Cortex of kidney (tissue), 1 donor: ENCODE measurements at regions not wholly inside any gene's neighbourhood (a gene's known extent, or its start where the extent isn't known, plus 50 kb on each side); places are given as distances from the start of the nearest gene placed in this dataset.

Source experiments
- DNase-seq: peaks from one replicate; lab custom pipeline; 2025; lab: John Stamatoyannopoulos, UW

GRCh38 chr14:98957211-98958047 lies 314.6 kb downstream of the BCL11B start:
- DNase-seq, result no peak

GRCh38 chr14:98958048-98958631 lies 313.9 kb downstream of the BCL11B start:
- no peak for DNase-seq

- no peak for DNase-seq
Observed at GRCh38 chr14:98958632-98959031, 313.4 kb downstream of the BCL11B start.

- DNase-seq, result no peak
Observed at GRCh38 chr14:98959410-98959809, 312.6 kb downstream of the BCL11B start.

GRCh38 chr14:98959958-98960616 lies 311.9 kb downstream of the BCL11B start:
- DNase-seq, result no peak

GRCh38 chr14:98960617-98961013 lies 311.4 kb downstream of the BCL11B start:
- DNase-seq, result no peak

GRCh38 chr14:98961191-98961590 lies 310.8 kb downstream of the BCL11B start:
- no peak for DNase-seq

- no peak for DNase-seq
Observed at GRCh38 chr14:98962118-98962517, 309.9 kb downstream of the BCL11B start.

GRCh38 chr14:98963610-98964009 lies 308.4 kb downstream of the BCL11B start:
- DNase-seq, result no peak

GRCh38 chr14:98964171-98964570 lies 307.8 kb downstream of the BCL11B start:
- DNase-seq, result no peak

- DNase-seq, result no peak
Observed at GRCh38 chr14:98965076-98965475, 306.9 kb downstream of the BCL11B start.

GRCh38 chr14:98966016-98966415 lies 306.0 kb downstream of the BCL11B start:
- no peak for DNase-seq

GRCh38 chr14:98966475-98967162 lies 305.4 kb downstream of the BCL11B start:
- no peak for DNase-seq

GRCh38 chr14:98974113-98974512 lies 297.9 kb downstream of the BCL11B start:
- no peak for DNase-seq

GRCh38 chr14:98976271-98976670 lies 295.7 kb downstream of the BCL11B start:
- DNase-seq, result no peak

- no peak for DNase-seq
Observed at GRCh38 chr14:98977451-98977850, 294.5 kb downstream of the BCL11B start.

GRCh38 chr14:98982986-98983385 lies 289.0 kb downstream of the BCL11B start:
- no peak for DNase-seq

- DNase-seq, result no peak
Observed at GRCh38 chr14:98984027-98984718, 287.8 kb downstream of the BCL11B start.

GRCh38 chr14:98984719-98985041 lies 287.3 kb downstream of the BCL11B start:
- no peak for DNase-seq

GRCh38 chr14:98993818-98994217 lies 278.2 kb downstream of the BCL11B start:
- DNase-seq, result no peak

- DNase-seq, result no peak
Observed at GRCh38 chr14:98994561-98994960, 277.4 kb downstream of the BCL11B start.
